Gastrocnemius medialis (tissue), 4 donors: ENCODE measurements at regions not wholly inside any gene's neighbourhood (a gene's known extent, or its start where the extent isn't known, plus 50 kb on each side); places are given as distances from the start of the nearest gene placed in this dataset.

Experiments
- ATAC-seq, 2 donors: fragments of 150-250 bp; one replicate each; pipeline ENCODE4 v1.9.1; 2016
- DNase-seq, 2 donors: peaks; one replicate each; pipeline ENCODE4 v3.0.0-alpha.2; 2019
- H3K27ac ChIP-seq, 4 donors: fragments of 200-600 bp; sonication (generic); 1 replicate in 1 of 4; 2 replicates in 3 of 4; pipeline ENCODE4 v1.5.1; 2016 to 2018; ENCODE audit warnings: mild to moderate bottlenecking in 2 of 4, moderate library complexity in 1 of 4
- H3K27me3 ChIP-seq, 3 donors: fragments of 200-600 bp; sonication (generic) in 2 of 3; 1 replicate in 1 of 3; 2 replicates in 2 of 3; pipeline versions ENCODE4 v1.5.1 to v1.6.0; 2016 to 2019; ENCODE audit warnings: mild to moderate bottlenecking in 1 of 3, moderate library complexity in 1 of 3
- H3K36me3 ChIP-seq, 2 donors: fragments of 200-600 bp; sonication (generic) in 1 of 2; one replicate each; pipeline ENCODE4 v1.5.1; 2017 to 2018
- H3K4me1 ChIP-seq, 2 donors: fragments of 200-600 bp; sonication (generic) in 1 of 2; one replicate each; pipeline ENCODE4 v1.5.1; 2016 to 2017; ENCODE audit warnings: mild to moderate bottlenecking in 2 of 2
- H3K4me3 ChIP-seq, 4 donors: fragments of 200-600 bp; sonication (generic) in 3 of 4; 1 replicate in 1 of 4; 2 replicates in 3 of 4; pipeline ENCODE4 v1.5.1; 2016 to 2019; ENCODE audit warnings: mild to moderate bottlenecking in 2 of 4
- H3K9me3 ChIP-seq, 3 donors: fragments of 200-600 bp; sonication (generic) in 2 of 3; 1 replicate in 1 of 3; 2 replicates in 2 of 3; pipeline ENCODE4 v1.5.1; 2016 to 2019
- CTCF ChIP-seq, 5 experiments: fragments of 450-650 bp in 3 of 5; fragments of 200-600 bp in 2 of 5; sonication (generic) in 2 of 5; IDR thresholded peaks in 4 of 5; conservative IDR thresholded peaks in 1 of 5; 1 replicate in 4 of 5; 2 replicates in 1 of 5; pipeline ENCODE4 v1.5.1; 2016 to 2019; ENCODE audit warnings: antibody characterized with exemption in 5 of 5, mild to moderate bottlenecking in 3 of 5, moderate library complexity in 3 of 5
- POLR2A ChIP-seq, 2 donors: fragments of 450-650 bp; IDR thresholded peaks; one replicate each; pipeline ENCODE4 v1.6.1; 2017; ENCODE audit warnings: antibody characterized with exemption in 2 of 2, mild to moderate bottlenecking in 2 of 2, moderate library complexity in 2 of 2
- in situ Hi-C, 4 donors: fragments of 200-750 bp; cut with MboI; loops; one replicate each; pipeline versions ENCODE4 v1.15.0 to v1.8.0; 2017; ENCODE audit warnings: low sequenced_read_pairs in 4 of 4
- intact Hi-C: fragments of 100-400 bp; cut with DNase I; formaldehyde crosslinking; loops from one replicate; pipeline ENCODE4 v1.15.1; 2023; ENCODE audit warnings: low total_unique reads

GRCh38 chr5:28557114-28557513 lies 1518.7 kb upstream of the CDH9 start:
- Histone ChIP-seq H3K4me1 (no peaks in the 10 kb centered on the region), H3K36me3 (no peaks in the 10 kb centered on the region), H3K27me3 (no peaks in the 10 kb centered on the region), H3K4me3 (no peak overlapping the region), H3K27ac (no peak overlapping the region), H3K9me3 (no peaks in the 10 kb centered on the region)
- DNase-seq, result no peak
- TF ChIP-seq CTCF (IDR thresholded peaks at IDR 0.05 in 4 of 5, conservative IDR thresholded peaks at IDR 0.05 in 1 of 5), result no peak
- no peak for TF ChIP-seq POLR2A (IDR thresholded peaks at IDR 0.05)
- in situ Hi-C loops (no loop called here), intact Hi-C loops (no loop called here)
- no peak for ATAC-seq

GRCh38 chr5:28549588-28549987 lies 1511.2 kb upstream of the CDH9 start:
- Histone ChIP-seq H3K36me3 (no peaks in the 10 kb centered on the region), H3K9me3 (no peaks in the 10 kb centered on the region), H3K4me1 (no peaks in the 10 kb centered on the region), H3K4me3 (no peak overlapping the region), H3K27ac (no peak overlapping the region), H3K27me3 (no peaks in the 10 kb centered on the region)
- no peak for TF ChIP-seq POLR2A (IDR thresholded peaks at IDR 0.05)
- no peak for TF ChIP-seq CTCF (IDR thresholded peaks at IDR 0.05 in 4 of 5, conservative IDR thresholded peaks at IDR 0.05 in 1 of 5)
- intact Hi-C loops, result no loop called here
- DNase-seq (no peak), ATAC-seq (no peak)
- in situ Hi-C loops, result no loop called here

GRCh38 chr5:28548856-28549255 lies 1510.5 kb upstream of the CDH9 start:
- no peaks in the 10 kb centered on the region for H3K4me1 ChIP-seq
- no peak overlapping the region for H3K4me3 ChIP-seq
- H3K9me3 ChIP-seq, result no peaks in the 10 kb centered on the region
- ATAC-seq, result no peak
- no peak for DNase-seq
- in situ Hi-C loops (no loop called here), intact Hi-C loops (no loop called here)
- no peak overlapping the region for H3K27ac ChIP-seq
- TF ChIP-seq POLR2A (IDR thresholded peaks at IDR 0.05) (no peak), CTCF (IDR thresholded peaks at IDR 0.05 in 4 of 5, conservative IDR thresholded peaks at IDR 0.05 in 1 of 5) (no peak)
- no peaks in the 10 kb centered on the region for H3K27me3 ChIP-seq
- H3K36me3 ChIP-seq, result no peaks in the 10 kb centered on the region

GRCh38 chr5:28544501-28544900 lies 1506.1 kb upstream of the CDH9 start:
- Histone ChIP-seq H3K4me1 (no peaks in the 10 kb centered on the region), H3K36me3 (no peaks in the 10 kb centered on the region), H3K9me3 (no peaks in the 10 kb centered on the region), H3K4me3 (no peak overlapping the region), H3K27me3 (no peaks in the 10 kb centered on the region), H3K27ac (no peak overlapping the region)
- TF ChIP-seq POLR2A (IDR thresholded peaks at IDR 0.05) (no peak), CTCF (IDR thresholded peaks at IDR 0.05 in 4 of 5, conservative IDR thresholded peaks at IDR 0.05 in 1 of 5) (no peak)
- ATAC-seq (no peak), DNase-seq (no peak)
- intact Hi-C loops (no loop called here), in situ Hi-C loops (no loop called here)

- no peaks in the 10 kb centered on the region for H3K4me1 ChIP-seq
- no peak for DNase-seq
- no peak for ATAC-seq
- in situ Hi-C loops, result no loop called here
- no peak overlapping the region for H3K4me3 ChIP-seq
- H3K9me3 ChIP-seq, result no peaks in the 10 kb centered on the region
- H3K27ac ChIP-seq, result no peak overlapping the region
- no peaks in the 10 kb centered on the region for H3K27me3 ChIP-seq
- TF ChIP-seq POLR2A (IDR thresholded peaks at IDR 0.05) (no peak), CTCF (IDR thresholded peaks at IDR 0.05 in 4 of 5, conservative IDR thresholded peaks at IDR 0.05 in 1 of 5) (no peak)
- H3K36me3 ChIP-seq, result no peaks in the 10 kb centered on the region
- intact Hi-C loops, result no loop called here
These were observed 1505.2 kb upstream of the CDH9 start for GRCh38 chr5:28543473-28544098.
